Activated T-cell treated with anti-CD3 and anti-CD28 coated beads for 48 hours (primary cell): ENCODE measurements at regions not wholly inside any gene's neighbourhood (a gene's known extent, or its start where the extent isn't known, plus 50 kb on each side); places are given as distances from the start of the nearest gene placed in this dataset.

ENCODE experiments used
- DNase-seq: peaks from one replicate; pipeline ENCODE4 v3.0.0-alpha.2; 2020; ENCODE audit warnings: low read depth

DNA sequence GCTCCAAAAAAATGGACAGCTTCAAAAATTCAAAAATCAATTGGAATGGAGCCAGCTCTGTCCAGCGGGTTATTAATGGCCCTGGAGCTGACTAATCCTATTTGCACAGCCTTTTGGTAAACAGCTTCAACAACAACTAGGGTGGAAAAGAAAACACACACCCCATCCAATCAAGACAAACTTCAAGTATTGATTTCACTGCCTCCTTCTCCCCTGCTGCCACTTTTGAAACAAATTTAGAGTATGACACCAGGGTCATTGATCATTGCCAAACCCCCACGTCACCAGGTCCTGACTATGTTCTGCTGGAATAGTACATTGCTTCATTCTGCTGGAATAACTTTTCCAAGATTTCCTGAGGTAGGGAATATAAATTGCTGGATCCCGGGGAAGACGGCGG lies 56.8 kb upstream of the GTF3A start:
- DNase-seq, result no peak

DNA sequence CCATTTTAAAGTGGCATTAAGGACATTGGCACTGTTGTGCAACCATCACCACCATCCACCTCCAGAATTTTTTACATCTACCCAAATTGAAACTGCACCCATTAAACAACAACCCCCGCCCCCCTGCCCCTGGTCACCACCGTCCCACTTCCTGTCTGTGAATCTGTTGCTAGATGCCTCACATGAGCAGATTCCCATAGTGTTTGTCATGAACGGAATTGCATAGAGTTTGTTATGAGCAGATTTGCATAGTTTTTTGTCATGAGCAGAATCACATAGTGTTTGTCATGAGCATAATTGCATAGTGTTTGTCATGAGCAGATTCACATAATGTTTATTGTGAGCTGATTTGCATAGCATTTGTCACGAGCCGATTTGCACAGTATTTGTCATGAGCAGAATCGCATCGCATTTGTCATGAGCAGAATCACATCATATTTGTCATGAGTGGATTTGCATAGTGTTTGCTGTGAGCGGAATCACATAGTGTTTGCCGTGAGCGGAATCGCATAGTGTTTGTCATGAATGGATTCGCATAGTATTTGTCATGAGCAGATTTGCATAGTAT lies 54.0 kb upstream of the GTF3A start:
- no peak for DNase-seq

DNA sequence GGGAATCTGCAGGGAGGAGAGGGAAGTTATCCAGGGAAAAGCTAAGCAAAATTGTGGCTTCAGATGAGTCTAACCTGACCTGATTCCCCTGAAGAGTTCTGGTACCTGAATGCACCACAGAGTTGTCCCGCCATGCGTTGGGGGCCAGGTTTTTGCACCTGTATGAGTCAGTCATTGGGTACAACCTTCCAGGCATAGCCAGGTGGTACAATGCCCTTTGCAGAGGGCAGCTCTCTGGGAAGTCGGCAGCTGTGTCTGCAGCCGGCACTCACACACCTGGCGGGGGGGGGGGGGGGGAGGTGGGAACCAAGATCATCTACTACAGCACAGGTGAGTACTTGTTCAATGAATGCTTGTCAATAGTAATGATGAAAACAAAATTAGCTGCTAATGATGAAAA lies 52.5 kb upstream of the GTF3A start:
- DNase-seq, result no peak

DNA sequence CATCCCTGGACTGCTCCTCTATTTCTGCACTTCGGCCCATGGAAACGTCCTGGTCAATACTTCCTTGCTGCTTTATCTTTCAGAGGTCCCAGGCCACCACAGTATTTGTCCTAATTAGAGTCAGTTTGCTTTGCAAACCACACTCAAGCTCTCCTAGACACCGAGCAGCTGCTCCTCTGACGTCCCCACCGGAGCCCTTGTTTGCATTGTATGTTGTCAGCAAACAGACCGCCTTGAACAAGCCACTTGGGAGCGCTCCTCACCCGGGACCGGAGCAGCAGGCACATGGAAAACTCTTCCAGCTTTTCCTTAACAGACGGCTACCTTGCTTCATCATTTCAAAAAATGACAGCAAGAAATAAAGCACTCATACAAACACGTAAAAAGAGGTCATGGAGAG lies 51.5 kb upstream of the GTF3A start:
- DNase-seq, result no peak

DNA sequence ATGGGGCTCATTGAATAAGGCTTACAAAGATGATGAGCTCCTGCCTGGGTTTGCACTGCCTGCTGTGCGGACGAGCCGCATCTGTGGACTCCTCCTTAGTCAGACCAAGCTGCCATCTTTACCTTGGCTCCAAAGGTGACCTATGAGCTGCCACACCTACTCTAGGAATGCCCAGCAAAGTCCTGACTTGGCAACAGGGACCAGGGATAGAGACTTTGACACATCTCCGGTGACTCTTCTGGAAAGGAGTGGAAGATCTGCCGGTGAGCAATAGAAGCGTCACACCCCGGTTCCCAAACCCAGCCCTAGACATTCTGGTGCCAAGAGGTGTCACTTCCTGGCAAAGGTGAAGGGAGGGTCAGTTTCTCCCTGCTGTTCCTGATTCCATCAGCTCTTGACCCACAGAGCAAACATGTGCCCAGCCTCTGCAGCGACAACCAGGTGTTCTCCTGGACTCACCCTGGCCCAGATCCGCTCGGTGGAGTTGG lies 50.2 kb upstream of the GTF3A start:
- no peak for DNase-seq
